ENCODE measurements at regions not wholly inside any gene's neighbourhood (a gene's known extent, or its start where the extent isn't known, plus 50 kb on each side); places are given as distances from the start of the nearest gene placed in this dataset.
"Not testable (repeated sequence)": the region's sequence is repeated elsewhere in the genome, so short reads cannot be mapped to it uniquely, and the experiment has no call there.

- intact Hi-C loops (cut with micrococcal nuclease) (no loop called here), in situ Hi-C loops (cut with MboI; ENCODE audit: low sequenced_read_pairs) (no loop called here), dilution Hi-C loops (cut with HindIII; ENCODE audit: low sequenced_read_pairs, unreplicated experiment) (no loop called here)
- ChIA-PET POLR2A (ENCODE audit: unreplicated experiment) (no interaction called here), CTCF (no interaction called here)
- no peaks in the 10 kb centered on the region for H3K36me3 ChIP-seq (ENCODE audit: control insufficient read depth, insufficient read depth, low read length)
- no peak overlapping the region for H3K18ac ChIP-seq (ENCODE audit: low read depth, low read length)
- H4K20me1 ChIP-seq (ENCODE audit: insufficient read depth, low read length): no peaks in the 10 kb centered on the region
- H4K5ac ChIP-seq (ENCODE audit: low read depth, low read length): no peak overlapping the region
- no peak for DNase-seq
- no peak overlapping the region for H3K14ac ChIP-seq (replicated peaks; ENCODE audit: low read depth, low read length)
- no peak overlapping the region for H3K4ac ChIP-seq (ENCODE audit: low read depth, low read length)
- no peak overlapping the region for H2BK15ac ChIP-seq (ENCODE audit: low read depth, low read length)
- no peaks in the 10 kb centered on the region for H3K79me1 ChIP-seq (ENCODE audit: low read depth in 1 of 2, low read length in 2 of 2)
- no peak overlapping the region for H3K27ac ChIP-seq (ENCODE audit: insufficient read depth, low read length)
- no peaks in the 10 kb centered on the region for H3K4me1 ChIP-seq (ENCODE audit: control insufficient read depth, insufficient read depth, low read length)
- H3K9me3 ChIP-seq (ENCODE audit: control insufficient read depth, insufficient read depth, low read length): no peaks in the 10 kb centered on the region
- H3K27me3 ChIP-seq (ENCODE audit: control insufficient read depth, insufficient read depth, low read length): peaks cover 7% of the 10 kb centered on the region
- H3K4me2 ChIP-seq (ENCODE audit: low read depth, low read length): no peak overlapping the region
- no peak overlapping the region for H3K9ac ChIP-seq (ENCODE audit: low read depth, low read length)
- H2BK120ac ChIP-seq (ENCODE audit: low read depth, low read length): no peak overlapping the region
- H3K56ac ChIP-seq (ENCODE audit: extremely low read depth, insufficient read depth, low read length): no peak overlapping the region
- H3K4me3 ChIP-seq (ENCODE audit: insufficient read depth, low read depth, low read length): no peak overlapping the region
- H4K8ac ChIP-seq (ENCODE audit: low read depth in 2 of 2, low read length in 2 of 2): no peak overlapping the region
- 9% methylated on average over 5 of the region's 13 CpGs; no CpG with 5 or more reads in 1 of the 2 experiments for WGBS, 2 experiments (ENCODE audit: extremely low coverage in 2 of 2, insufficient read length in 1 of 2)
- H2BK20ac ChIP-seq (ENCODE audit: low read depth, low read length): no peak overlapping the region
- no peak overlapping the region for H2AK5ac ChIP-seq (ENCODE audit: low read depth, low read length)
- H2AK9ac ChIP-seq (replicated peaks; ENCODE audit: low read depth, low read length, poor library complexity): no peak overlapping the region
- H3K9me1 ChIP-seq (ENCODE audit: insufficient read depth, low read length): no peaks in the 10 kb centered on the region
- no peak overlapping the region for H3K23ac ChIP-seq (ENCODE audit: low read depth, low read length)
- TF ChIP-seq BHLHE40 (IDR thresholded peaks at IDR 0.05; ENCODE audit: low read depth, low read length) (no peak), USF2 (IDR thresholded peaks at IDR 0.05; ENCODE audit: low read depth, low read length) (no peak), MAFK (IDR thresholded peaks at IDR 0.05; ENCODE audit: low read depth, low read length) (no peak), RAD21 (IDR thresholded peaks at IDR 0.05; ENCODE audit: low read length) (no peak), MXI1 (IDR thresholded peaks at IDR 0.05; ENCODE audit: borderline replicate concordance, low read depth, low read length) (no peak), MAZ (IDR thresholded peaks at IDR 0.05; ENCODE audit: borderline replicate concordance, low read depth, low read length) (no peak)
- no peak overlapping the region for H2BK5ac ChIP-seq (ENCODE audit: low read depth, low read length, poor library complexity, severe bottlenecking)
- no TSS peak for BruUV-seq (replicated peaks)
- no peak overlapping the region for H4K91ac ChIP-seq (ENCODE audit: insufficient read depth, low read depth, low read length)
- ATAC-seq (ENCODE audit: low read depth): no peak
- no peak overlapping the region for H2AFZ ChIP-seq (replicated peaks; ENCODE audit: low read length, poor library complexity)
These were observed 152.4 kb downstream of the ANKRD30BL start for GRCh38 chr2:132009177-132009873.

- H4K8ac ChIP-seq (ENCODE audit: low read depth in 2 of 2, low read length in 2 of 2); H3K27me3 ChIP-seq (ENCODE audit: control insufficient read depth, insufficient read depth, low read length); H3K4me2 ChIP-seq (ENCODE audit: low read depth, low read length); H3K23ac ChIP-seq (ENCODE audit: low read depth, low read length); DNase-seq; H2AFZ ChIP-seq (replicated peaks; ENCODE audit: low read length, poor library complexity); H4K20me1 ChIP-seq (ENCODE audit: insufficient read depth, low read length); H4K5ac ChIP-seq (ENCODE audit: low read depth, low read length); H3K27ac ChIP-seq (ENCODE audit: insufficient read depth, low read length); H3K79me1 ChIP-seq (ENCODE audit: low read depth in 1 of 2, low read length in 2 of 2); H3K18ac ChIP-seq (ENCODE audit: low read depth, low read length); H2BK20ac ChIP-seq (ENCODE audit: low read depth, low read length); H4K91ac ChIP-seq (ENCODE audit: insufficient read depth, low read depth, low read length); H3K4me3 ChIP-seq (ENCODE audit: insufficient read depth, low read depth, low read length); H2BK15ac ChIP-seq (ENCODE audit: low read depth, low read length); H3K4ac ChIP-seq (ENCODE audit: low read depth, low read length); H3K9ac ChIP-seq (ENCODE audit: low read depth, low read length); H3K56ac ChIP-seq (ENCODE audit: extremely low read depth, insufficient read depth, low read length); H2BK120ac ChIP-seq (ENCODE audit: low read depth, low read length); H2AK5ac ChIP-seq (ENCODE audit: low read depth, low read length); H2AK9ac ChIP-seq (replicated peaks; ENCODE audit: low read depth, low read length, poor library complexity); H3K36me3 ChIP-seq (ENCODE audit: control insufficient read depth, insufficient read depth, low read length); ATAC-seq (ENCODE audit: low read depth); BruUV-seq (replicated peaks); CTCF ChIA-PET; H3K4me1 ChIP-seq (ENCODE audit: control insufficient read depth, insufficient read depth, low read length); H3K9me3 ChIP-seq (ENCODE audit: control insufficient read depth, insufficient read depth, low read length); H3K14ac ChIP-seq (replicated peaks; ENCODE audit: low read depth, low read length); POLR2A ChIA-PET (ENCODE audit: unreplicated experiment); in situ Hi-C loops (cut with MboI; ENCODE audit: low sequenced_read_pairs); intact Hi-C loops (cut with micrococcal nuclease); dilution Hi-C loops (cut with HindIII; ENCODE audit: low sequenced_read_pairs, unreplicated experiment); H3K9me1 ChIP-seq (ENCODE audit: insufficient read depth, low read length); H2BK5ac ChIP-seq (ENCODE audit: low read depth, low read length, poor library complexity, severe bottlenecking): not testable (repeated sequence)
- no CpG with 5 or more reads among the region's 1 CpG for WGBS, 2 experiments (ENCODE audit: extremely low coverage in 2 of 2, insufficient read length in 1 of 2)
These were observed 171.0 kb downstream of the ANKRD30BL start for GRCh38 chr2:131990751-131991150.

Data from IMR-90 (cell line).